ENCODE measurements at regions not wholly inside any gene's neighbourhood (a gene's known extent, or its start where the extent isn't known, plus 50 kb on each side); places are given as distances from the start of the nearest gene placed in this dataset.

GRCh38 chr17:34201767-34202166, 53.3 kb upstream of the CCL2 start:
- Mint-ChIP-seq H3K27ac (peak overlapping the region in 5 of 7 donors; percentile 62 to 94 (median 80)), H3K36me3 (peaks cover 0 to 3% of the 10 kb centered on the region in 2 donors), H3K4me3 (no peak overlapping the region), H3K9me3 (peaks cover 0 to 9% (median 6%) of the 10 kb centered on the region in 7 donors), H3K4me1 (peaks cover 35% of the 10 kb centered on the region), H3K27me3 (ENCODE audit: low read depth in 3 of 3) (peaks cover 0 to 11% (median 5%) of the 10 kb centered on the region in 3 donors)
- H3K79me2 ChIP-seq (ENCODE audit: insufficient read depth, low read length) = no peaks in the 10 kb centered on the region
- intact Hi-C loops (cut with micrococcal nuclease) = loop anchor here (2.0 to 5.0 kb wide), 2 partner anchors 41 to 47 kb away; no protein-coding TSS in a partner anchor
- H3K9ac ChIP-seq (ENCODE audit: insufficient read depth, low read length, poor library complexity, severe bottlenecking) = no peak overlapping the region
- H3K27ac ChIP-seq (ENCODE audit: low read depth in 1 of 2, low read length in 2 of 2) = no peak overlapping the region
- DNase-seq = no peak
- H3K36me3 ChIP-seq (replicated peaks in 1 of 2; ENCODE audit: control insufficient read depth in 1 of 2, insufficient read depth in 2 of 2, low read length in 2 of 2) = no peaks in the 10 kb centered on the region
- peaks cover 31 to 32% of the 10 kb centered on the region in 2 donors for H3K4me1 ChIP-seq (ENCODE audit: control insufficient read depth in 1 of 2, insufficient read depth in 2 of 2, low read length in 2 of 2)
- peaks cover 0 to 8% of the 10 kb centered on the region in 2 donors for H3K9me3 ChIP-seq (replicated peaks in 1 of 2; ENCODE audit: control insufficient read depth in 1 of 2, insufficient read depth in 1 of 2, low read length in 2 of 2)
- H4K20me1 ChIP-seq (ENCODE audit: insufficient read depth, low read length) = no peaks in the 10 kb centered on the region
- H3K4me2 ChIP-seq (replicated peaks; ENCODE audit: extremely low read depth, low read length, poor library complexity, severe bottlenecking) = no peak overlapping the region
- H3K4me3 ChIP-seq (replicated peaks in 1 of 3; ENCODE audit: low read depth in 2 of 3, low read length in 3 of 3) = no peak overlapping the region
- peaks cover 0 to 2% of the 10 kb centered on the region in 2 donors for H3K27me3 ChIP-seq (ENCODE audit: control insufficient read depth in 2 of 2, insufficient read depth in 2 of 2, low read length in 2 of 2)
- H2AFZ ChIP-seq (ENCODE audit: insufficient read depth, low read depth, low read length, poor library complexity, severe bottlenecking) = no peak overlapping the region
- no peak for TF ChIP-seq CTCF (IDR thresholded peaks at IDR 0.05)
- WGBS (ENCODE audit: insufficient coverage) = 88% methylated on average over 2 of the region's 4 CpGs

GRCh38 chr17:34203018-34203638, 52.0 kb upstream of the CCL2 start:
- H3K9ac ChIP-seq (ENCODE audit: insufficient read depth, low read length, poor library complexity, severe bottlenecking) = no peak overlapping the region
- peaks cover 31 to 32% of the 10 kb centered on the region in 2 donors for H3K4me1 ChIP-seq (ENCODE audit: control insufficient read depth in 1 of 2, insufficient read depth in 2 of 2, low read length in 2 of 2)
- H3K4me2 ChIP-seq (replicated peaks; ENCODE audit: extremely low read depth, low read length, poor library complexity, severe bottlenecking) = no peak overlapping the region
- Mint-ChIP-seq H3K4me3 (no peak overlapping the region), H3K9me3 (peaks cover under 1 to 10% (median 6%) of the 10 kb centered on the region in 7 donors), H3K27me3 (ENCODE audit: low read depth in 3 of 3) (peaks cover 0 to 11% (median 5%) of the 10 kb centered on the region in 3 donors), H3K4me1 (peaks cover 42% of the 10 kb centered on the region), H3K27ac (no peak overlapping the region), H3K36me3 (peaks cover under 1 to 3% of the 10 kb centered on the region in 2 donors)
- H3K27ac ChIP-seq (ENCODE audit: low read depth in 1 of 2, low read length in 2 of 2) = no peak overlapping the region
- H3K27me3 ChIP-seq (ENCODE audit: control insufficient read depth in 2 of 2, insufficient read depth in 2 of 2, low read length in 2 of 2) = peaks cover 0 to 2% of the 10 kb centered on the region in 2 donors
- no peaks in the 10 kb centered on the region for H4K20me1 ChIP-seq (ENCODE audit: insufficient read depth, low read length)
- DNase-seq = peak in 1 of 3 donors; percentile 25
- H3K36me3 ChIP-seq (replicated peaks in 1 of 2; ENCODE audit: control insufficient read depth in 1 of 2, insufficient read depth in 2 of 2, low read length in 2 of 2) = no peaks in the 10 kb centered on the region
- H3K9me3 ChIP-seq (replicated peaks in 1 of 2; ENCODE audit: control insufficient read depth in 1 of 2, insufficient read depth in 1 of 2, low read length in 2 of 2) = peaks cover 0 to 8% of the 10 kb centered on the region in 2 donors
- no peak overlapping the region for H2AFZ ChIP-seq (ENCODE audit: insufficient read depth, low read depth, low read length, poor library complexity, severe bottlenecking)
- H3K79me2 ChIP-seq (ENCODE audit: insufficient read depth, low read length) = no peaks in the 10 kb centered on the region
- intact Hi-C loops (cut with micrococcal nuclease) = loop anchor here in 1 of 2 donors (5.0 kb wide), 1 partner anchor 39 kb away; no protein-coding TSS in a partner anchor
- 66% methylated on average over 3 of the region's 4 CpGs for WGBS (ENCODE audit: insufficient coverage)
- no peak overlapping the region for H3K4me3 ChIP-seq (replicated peaks in 1 of 3; ENCODE audit: low read depth in 2 of 3, low read length in 3 of 3)
- no peak for TF ChIP-seq CTCF (IDR thresholded peaks at IDR 0.05)

All from CD14-positive monocyte (primary cell).